H1 (cell line): ENCODE measurements at regions not wholly inside any gene's neighbourhood (a gene's known extent, or its start where the extent isn't known, plus 50 kb on each side); places are given as distances from the start of the nearest gene placed in this dataset.

Source experiments
- CTCF ChIA-PET: fragments of 300-600 bp; sonication (Branson Sonifier 250); formaldehyde crosslinking; loops from one replicate; lab custom pipeline; 2021; ENCODE audit not compliant: partially characterized antibody; lab: Charles Lee
- POLR2A ChIA-PET: fragments of 300-600 bp; sonication (Branson Sonifier 250); formaldehyde crosslinking; loops from one replicate; lab custom pipeline; 2021; ENCODE audit warnings: inconsistent platforms; ENCODE audit not compliant: partially characterized antibody; lab: Charles Lee
- DNase-seq, 2 experiments: peaks; one replicate each; pipeline versions ENCODE4 v3.0.0 to v3.0.0-alpha.2; 2010 to 2022; ENCODE audit warnings: low spot score in 2 of 2, low read depth in 1 of 2, mixed read lengths in 1 of 2
- FAIRE-seq: peaks from 2 replicates; lab custom pipeline; 2011; peaks lifted over from hg19 to GRCh38; lab: Jason Lieb, UNC
- H2AFZ ChIP-seq: 2 replicates; pipeline ENCODE4 v1.8.1; 2012; ENCODE audit warnings: low read length, inconsistent platforms
- H2AK5ac ChIP-seq: 2 replicates; pipeline ENCODE4 v1.6.1; 2013; ENCODE audit warnings: low read depth, low read length
- H2BK120ac ChIP-seq: replicated peaks from 2 replicates; pipeline ENCODE3; 2013; ENCODE audit warnings: low read depth, low read length, inconsistent platforms
- H2BK12ac ChIP-seq: 2 replicates; pipeline ENCODE4 v1.6.1; 2013; ENCODE audit warnings: low read depth, low read length
- H2BK15ac ChIP-seq: 2 replicates; pipeline ENCODE4 v1.6.1; 2013; ENCODE audit warnings: low read length
- H2BK20ac ChIP-seq: 2 replicates; pipeline ENCODE4 v1.6.1; 2013; ENCODE audit warnings: low read length
- H2BK5ac ChIP-seq: 2 replicates; pipeline ENCODE4 v1.6.1; 2013; ENCODE audit warnings: low read depth, low read length
- H3K14ac ChIP-seq: 2 replicates; pipeline ENCODE4 v1.6.1; 2013; ENCODE audit warnings: inconsistent platforms; ENCODE audit not compliant: insufficient read length
- H3K18ac ChIP-seq: 2 replicates; pipeline ENCODE4 v1.6.1; 2013; ENCODE audit warnings: low read length; ENCODE audit errors: extremely low read depth
- H3K23ac ChIP-seq: 2 replicates; pipeline ENCODE4 v1.6.1; 2013; ENCODE audit warnings: inconsistent platforms; ENCODE audit not compliant: insufficient read length
- H3K23me2 ChIP-seq: 2 replicates; pipeline ENCODE4 v1.6.1; 2013; ENCODE audit warnings: low read depth, low read length
- H3K27ac ChIP-seq: 2 replicates; pipeline ENCODE4 v1.6.1; 2011; ENCODE audit warnings: low read depth, low read length, inconsistent platforms
- H3K27me3 ChIP-seq, 4 experiments: replicated peaks in 1 of 4; 1 replicate in 1 of 4; 2 replicates in 3 of 4; pipeline versions ENCODE4 v1.6.1 to v1.8.1; 2011 to 2013; ENCODE audit warnings: low read length in 3 of 4, mild to moderate bottlenecking in 3 of 4, inconsistent platforms in 2 of 4, mixed read lengths in 2 of 4, moderate library complexity in 1 of 4; ENCODE audit not compliant: control insufficient read depth in 3 of 4, insufficient read depth in 3 of 4; ENCODE audit errors: extremely low read depth in 1 of 4
- H3K36me3 ChIP-seq, 4 experiments: 2 replicates each; pipeline versions ENCODE4 v1.6.1 to v1.8.1; 2011 to 2013; ENCODE audit warnings: mild to moderate bottlenecking in 4 of 4, low read length in 3 of 4, moderate library complexity in 2 of 4, control low read depth in 1 of 4, inconsistent platforms in 1 of 4; ENCODE audit not compliant: insufficient read depth in 4 of 4, control insufficient read depth in 2 of 4
- H3K4ac ChIP-seq: replicated peaks from 2 replicates; pipeline ENCODE3; 2013; ENCODE audit warnings: low read length, low read depth, mixed read lengths, inconsistent platforms; ENCODE audit not compliant: insufficient read length
- H3K4me1 ChIP-seq, 4 experiments: replicated peaks in 1 of 4; 1 replicate in 1 of 4; 2 replicates in 3 of 4; pipeline versions ENCODE4 v1.6.1 to v1.8.1; 2011 to 2013; ENCODE audit warnings: low read length in 3 of 4, inconsistent platforms in 2 of 4, mixed read lengths in 1 of 4; ENCODE audit not compliant: insufficient read depth in 4 of 4, control insufficient read depth in 3 of 4
- H3K4me2 ChIP-seq, 2 experiments: 2 replicates each; pipeline versions ENCODE4 v1.6.1 to v1.8.1; 2011 to 2013; ENCODE audit warnings: low read depth in 2 of 2, low read length in 2 of 2, control low read depth in 1 of 2, inconsistent platforms in 1 of 2, mild to moderate bottlenecking in 1 of 2; ENCODE audit not compliant: insufficient read depth in 1 of 2
- H3K4me3 ChIP-seq, 4 experiments: fragments of 200-600, 300-600 bp in 1 of 4; sonication (generic), shearing (Covaris generic), sonication (Bioruptor Twin) in 1 of 4; 2 replicates each; pipeline versions ENCODE4 v1.5.1 to v1.8.1; 2011 to 2016; ENCODE audit warnings: low read length in 4 of 4, low read depth in 3 of 4, control low read depth in 2 of 4, inconsistent platforms in 2 of 4, mild to moderate bottlenecking in 2 of 4, mixed read lengths in 1 of 4, moderate library complexity in 1 of 4; ENCODE audit not compliant: insufficient read depth in 2 of 4; ENCODE audit errors: extremely low read depth in 1 of 4
- H3K56ac ChIP-seq: replicated peaks from 2 replicates; pipeline ENCODE3; 2013; ENCODE audit warnings: low read depth, mild to moderate bottlenecking, mixed read lengths, low read length, inconsistent platforms; ENCODE audit not compliant: insufficient read length
- H3K79me1 ChIP-seq: 2 replicates; pipeline ENCODE4 v1.6.1; 2013; ENCODE audit warnings: low read depth, low read length, control low read depth
- H3K79me2 ChIP-seq, 2 experiments: 2 replicates each; pipeline versions ENCODE4 v1.6.1 to v1.8.1; 2012 to 2013; ENCODE audit warnings: low read length in 2 of 2, mild to moderate bottlenecking in 2 of 2, inconsistent platforms in 1 of 2; ENCODE audit not compliant: insufficient read depth in 2 of 2, control insufficient read depth in 1 of 2
- H3K9ac ChIP-seq, 4 experiments: replicated peaks in 1 of 4; 1 replicate in 1 of 4; 2 replicates in 3 of 4; pipeline versions ENCODE4 v1.6.1 to v1.8.1; 2011 to 2013; ENCODE audit warnings: low read depth in 3 of 4, low read length in 3 of 4, control low read depth in 2 of 4, mild to moderate bottlenecking in 2 of 4, moderate library complexity in 2 of 4, inconsistent platforms in 1 of 4; ENCODE audit errors: extremely low read depth in 1 of 4
- H3K9me3 ChIP-seq, 2 experiments: 2 replicates each; pipeline versions ENCODE4 v1.6.1 to v1.8.1; 2012 to 2013; ENCODE audit warnings: mild to moderate bottlenecking in 2 of 2, moderate library complexity in 2 of 2, control low read depth in 1 of 2, inconsistent platforms in 1 of 2, low read depth in 1 of 2, low read length in 1 of 2, mixed read lengths in 1 of 2; ENCODE audit not compliant: insufficient read depth in 2 of 2
- H4K20me1 ChIP-seq, 2 experiments: replicated peaks in 1 of 2; 2 replicates each; pipeline versions ENCODE3 to v1.8.1; 2011 to 2013; ENCODE audit warnings: inconsistent platforms in 2 of 2, low read length in 2 of 2, mild to moderate bottlenecking in 1 of 2; ENCODE audit not compliant: insufficient read depth in 2 of 2, control insufficient read depth in 1 of 2
- H4K5ac ChIP-seq: 2 replicates; pipeline ENCODE4 v1.6.1; 2013; ENCODE audit warnings: low read length, low read depth, mixed read lengths, inconsistent platforms; ENCODE audit not compliant: insufficient read length
- H4K8ac ChIP-seq: 2 replicates; pipeline ENCODE4 v1.8.0; 2013; ENCODE audit warnings: mild to moderate bottlenecking, moderate library complexity, low read length, inconsistent platforms; ENCODE audit not compliant: insufficient read depth; ENCODE audit errors: extremely low read depth
- H4K91ac ChIP-seq: replicated peaks from 2 replicates; pipeline ENCODE3; 2013; ENCODE audit warnings: low read length, mixed read lengths, inconsistent platforms; ENCODE audit not compliant: insufficient read length
- YY1 ChIP-seq: IDR thresholded peaks from 2 replicates; pipeline ENCODE4 v1.6.1; 2011; ENCODE audit warnings: low read depth, mild to moderate bottlenecking, low read length
- WGBS, 2 experiments: shearing (Covaris generic) in 1 of 2; methylation state at CpG; one replicate each; pipeline versions ENCODE4 v1.1.6 to v1.1.7; 2013 to 2015; ENCODE audit warnings: low lambda C conversion rate in 2 of 2, mixed read lengths in 2 of 2, inconsistent platforms in 1 of 2, low coverage in 1 of 2, missing lambda C conversion rate in 1 of 2; ENCODE audit not compliant: insufficient replicate concordance in 2 of 2, insufficient coverage in 1 of 2, insufficient read length in 1 of 2; ENCODE audit errors: extremely low coverage in 1 of 2, missing lambda C conversion rate in 1 of 2; 5-methylcytosine and 5-hydroxymethylcytosine counted together

GRCh38 chr1:234755449-234755863, 145.5 kb upstream of the IRF2BP2 start:
- no peak overlapping the region for H2BK120ac ChIP-seq
- no peak overlapping the region for H3K4me2 ChIP-seq
- H3K14ac ChIP-seq = no peak overlapping the region
- no peaks in the 10 kb centered on the region; the same call in 1 of the 2 replicates for H3K23me2 ChIP-seq
- H2BK20ac ChIP-seq = no peak overlapping the region
- no peak for FAIRE-seq
- POLR2A ChIA-PET = no interaction called here
- H4K8ac ChIP-seq = no peak overlapping the region
- H3K27ac ChIP-seq = no peak overlapping the region
- no peaks in the 10 kb centered on the region for H3K79me1 ChIP-seq
- H2AFZ ChIP-seq = no peak overlapping the region
- H3K23ac ChIP-seq = no peak overlapping the region
- H3K4ac ChIP-seq = no peak overlapping the region
- no peak overlapping the region for H2BK15ac ChIP-seq
- no peak overlapping the region for H3K4me3 ChIP-seq
- TF ChIP-seq YY1 = no peak
- TF ChIP-seq, all 59 proteins: peak for 0
- CTCF ChIA-PET = interaction anchor here (1.0 to 2.2 kb wide), 3 partner anchors 8 to 29 kb away, joined by 4 to 6 read pairs (median 5); no protein-coding TSS in a partner anchor
- Histone ChIP-seq H3K18ac (no peak overlapping the region; the same call in 1 of the 2 replicates), H3K4me1 (peaks cover 0 to 7% (median 4%) of the 10 kb centered on the region in 4 experiments; a peak in 6 of 7 replicates), H3K9me3 (no peaks in the 10 kb centered on the region), H3K79me2 (no peaks in the 10 kb centered on the region), H2AK5ac (no peak overlapping the region), H4K91ac (no peak overlapping the region), H3K9ac (no peak overlapping the region), H2BK12ac (no peak overlapping the region), H3K27me3 (no peaks in the 10 kb centered on the region), H3K36me3 (no peaks in the 10 kb centered on the region), H4K20me1 (no peaks in the 10 kb centered on the region), H2BK5ac (no peak overlapping the region), H3K56ac (no peak overlapping the region), H4K5ac (no peak overlapping the region)
- DNase-seq = no peak
- WGBS, 2 experiments = 91% methylated on average over 8 of the region's 8 CpGs; no CpG with 5 or more reads in 1 of the 2 experiments
